SIG-M5 treated with dmso at 0.1 percent for 504 hours (cell line): ENCODE measurements at regions not wholly inside any gene's neighbourhood (a gene's known extent, or its start where the extent isn't known, plus 50 kb on each side); places are given as distances from the start of the nearest gene placed in this dataset.

ENCODE experiments used
- DNase-seq: peaks from one replicate; lab custom pipeline; 2025; ENCODE audit not compliant: unreplicated experiment; lab: John Stamatoyannopoulos, UW

DNA sequence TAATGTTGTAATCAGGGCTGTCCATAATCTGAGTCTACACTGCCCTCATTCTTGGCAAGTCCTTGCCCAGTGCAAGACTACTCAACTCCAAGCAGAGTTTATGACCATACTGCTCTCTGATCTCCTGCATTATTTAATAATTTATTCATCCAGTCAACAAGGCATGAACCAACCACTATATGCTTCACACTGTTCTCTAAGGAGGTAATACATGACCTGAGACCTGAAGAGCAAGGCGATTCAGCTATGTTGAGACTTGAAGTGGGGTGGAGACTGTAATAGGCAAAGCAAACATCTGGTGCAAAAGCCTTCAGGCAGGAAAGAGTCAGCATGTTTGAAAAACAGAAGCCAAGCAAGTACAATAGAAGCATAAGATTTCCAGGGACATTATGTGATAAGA lies 1362.8 kb downstream of the ROBO2 start:
- no peak for DNase-seq

DNA sequence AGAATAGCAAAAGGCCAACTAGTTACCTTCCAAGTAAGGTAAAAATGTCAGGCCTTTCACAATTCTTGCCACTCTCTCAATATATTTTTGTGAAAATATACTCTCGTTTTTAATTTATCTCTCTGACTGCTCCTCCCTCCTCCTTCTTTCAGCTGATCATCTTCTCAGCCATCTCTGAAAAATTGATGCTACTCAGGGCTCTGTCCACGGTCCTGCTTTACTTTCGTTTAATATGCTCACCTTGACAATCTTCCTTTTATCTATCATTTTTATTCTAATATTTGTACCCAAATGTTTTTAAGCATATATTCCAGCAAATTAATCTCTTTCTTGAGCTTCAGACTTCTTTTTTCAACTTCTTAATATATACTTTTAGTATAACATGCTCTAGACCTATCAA lies 1362.1 kb downstream of the ROBO1 start:
- DNase-seq = no peak

DNA sequence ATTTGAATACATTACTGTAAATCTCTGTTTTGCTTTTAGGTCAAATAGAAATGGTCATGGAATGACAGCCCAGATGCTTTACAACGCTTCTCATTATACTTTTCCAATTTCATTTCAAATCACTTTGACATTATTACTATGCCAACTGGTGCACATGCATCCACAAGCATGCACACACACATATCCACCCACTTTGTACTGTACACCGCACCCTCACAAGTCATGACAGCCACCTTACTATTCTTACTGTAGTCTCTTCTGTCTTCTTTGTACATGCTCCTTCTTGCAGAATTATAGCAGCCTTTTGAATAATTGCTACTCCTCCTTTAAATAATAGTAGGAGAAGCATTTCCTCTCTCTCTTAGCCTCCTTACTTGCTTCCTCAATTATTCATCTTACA lies 1361.4 kb downstream of the ROBO1 start:
- no peak for DNase-seq

DNA sequence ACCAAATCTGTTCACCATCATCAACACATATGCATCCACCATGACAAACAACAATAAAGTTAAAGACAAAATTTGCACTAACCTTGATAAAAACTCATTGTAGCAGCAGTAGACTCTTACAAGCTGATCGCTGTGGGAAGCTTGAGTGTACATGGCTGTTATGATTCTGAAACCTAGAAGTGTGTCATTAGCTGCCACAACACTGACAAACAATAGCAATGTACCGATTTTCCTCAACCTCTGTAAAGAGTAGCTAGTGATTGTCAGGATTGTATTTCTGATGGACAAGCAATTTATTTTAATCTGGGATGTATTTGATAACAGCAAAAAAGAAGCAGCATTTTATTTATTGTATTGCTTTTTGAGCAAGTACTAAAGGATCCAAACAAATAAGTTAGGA lies 1357.7 kb downstream of the ROBO1 start:
- no peak for DNase-seq

- DNase-seq = no peak
Observed at GRCh38 chr3:78414261-78414660, 1353.5 kb downstream of the ROBO1 start.

GRCh38 chr3:78420611-78421010 lies 1347.2 kb downstream of the ROBO1 start:
- no peak for DNase-seq

DNA sequence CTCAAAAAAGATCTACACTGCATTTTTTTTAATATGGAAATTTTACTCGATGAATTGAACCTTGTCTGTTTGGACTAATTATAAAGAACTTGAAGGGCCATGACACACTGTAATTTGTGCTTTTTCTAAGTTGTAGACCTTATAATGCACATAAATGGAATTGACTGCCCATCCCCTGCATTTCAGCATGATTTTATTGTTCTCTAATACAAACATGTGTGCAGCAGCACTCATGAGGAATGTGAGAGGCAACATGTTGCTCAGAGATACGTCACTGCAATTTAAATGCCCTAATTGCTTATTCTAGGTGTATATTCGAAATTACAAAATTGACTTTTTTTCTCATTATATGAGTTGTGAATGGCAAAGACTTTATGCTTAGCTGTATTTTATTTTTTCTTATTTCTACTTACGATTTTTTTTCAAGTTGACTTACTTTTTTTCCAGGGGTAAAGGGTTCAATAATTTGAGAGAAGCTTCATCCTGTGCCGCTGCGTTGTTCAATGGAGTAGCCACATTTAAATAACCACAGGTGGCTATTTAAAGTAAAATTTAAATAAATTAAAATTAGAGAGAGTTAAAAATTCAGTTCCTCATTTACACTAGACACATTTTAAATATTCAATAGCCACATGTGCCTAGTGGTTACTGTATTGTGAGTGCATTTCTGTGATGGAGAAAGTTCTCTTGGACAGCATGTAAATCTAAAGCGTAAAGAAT lies 1346.4 kb downstream of the ROBO1 start:
- DNase-seq = no peak

GRCh38 chr3:78424656-78425055 lies 1343.1 kb downstream of the ROBO1 start:
- no peak for DNase-seq

DNA sequence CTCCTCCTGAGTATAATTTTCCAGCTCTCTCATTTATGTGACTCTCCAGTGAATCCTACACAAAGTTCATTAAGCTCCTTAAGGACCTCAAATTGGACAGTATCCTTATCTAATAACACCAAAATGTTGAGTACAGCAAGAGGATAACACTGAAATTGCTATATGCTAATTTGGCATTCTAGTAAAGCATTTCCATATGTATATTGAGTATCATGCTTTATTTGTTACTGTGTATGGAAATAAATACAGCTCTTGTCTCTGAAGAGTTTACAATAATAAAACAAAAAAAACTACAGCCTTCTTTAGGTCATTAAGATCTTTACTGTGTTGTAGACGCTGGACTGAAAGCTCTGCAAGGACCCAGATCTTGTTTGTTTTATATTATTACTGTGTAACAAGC lies 1341.3 kb downstream of the ROBO1 start:
- no peak for DNase-seq

- no peak for DNase-seq
Observed at GRCh38 chr3:78427303-78427702, 1340.5 kb downstream of the ROBO1 start.

DNA sequence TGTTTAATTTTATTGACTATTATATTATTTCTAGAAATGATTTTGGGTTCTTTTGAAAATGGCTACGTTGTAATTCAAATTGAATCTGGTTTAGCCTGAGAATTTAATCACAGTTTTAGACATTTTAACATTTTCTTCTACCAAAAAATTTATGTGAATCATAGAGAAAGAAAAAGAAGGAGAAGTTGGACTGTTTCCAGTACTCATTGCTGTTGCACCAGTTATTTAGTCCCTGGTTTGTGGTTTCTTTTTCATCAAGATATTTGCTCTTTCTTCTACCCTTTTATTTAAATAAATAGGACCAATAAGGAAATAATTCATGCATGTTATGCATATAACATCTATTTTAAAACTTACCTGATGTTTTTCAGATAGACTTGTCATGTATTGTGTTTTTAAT lies 1337.1 kb downstream of the ROBO1 start:
- no peak for DNase-seq

DNA sequence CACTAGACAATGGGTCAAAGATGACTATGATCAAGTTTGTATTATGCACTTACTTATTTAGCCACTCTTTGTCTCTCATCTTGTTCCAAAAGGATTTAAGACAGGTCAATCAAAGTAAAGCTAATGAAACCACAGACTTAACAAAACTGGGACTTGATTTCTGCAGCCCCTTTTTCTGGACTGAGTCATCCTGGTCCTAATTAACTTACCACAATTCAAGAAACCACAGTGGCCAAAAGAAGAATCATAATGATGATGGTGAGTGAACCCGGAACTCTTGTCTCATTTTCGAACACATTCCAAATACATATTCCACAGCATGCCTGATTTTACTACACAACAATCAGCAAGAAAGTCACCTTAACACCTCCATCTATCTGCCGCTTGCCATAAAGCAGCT lies 1333.0 kb downstream of the ROBO1 start:
- no peak for DNase-seq

DNA sequence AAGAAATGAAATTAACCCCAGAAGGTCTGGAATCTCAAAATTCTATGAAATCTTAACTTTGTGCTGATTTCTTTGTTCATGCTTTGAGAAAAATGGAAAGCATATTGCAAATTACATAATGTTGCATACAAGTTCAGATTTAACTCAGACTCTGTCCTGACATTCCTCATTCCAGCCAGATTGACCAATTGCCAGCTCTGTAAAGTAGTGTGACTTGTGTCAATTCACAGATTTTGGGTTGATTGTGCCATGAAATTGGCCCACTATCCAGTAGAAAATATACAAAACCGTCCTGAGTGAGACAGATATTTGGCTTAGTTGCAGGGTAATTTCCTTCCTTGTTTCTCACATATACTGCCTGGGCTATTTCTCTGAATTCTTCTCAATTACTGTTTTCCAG lies 1312.6 kb downstream of the ROBO1 start:
- DNase-seq = no peak

DNA sequence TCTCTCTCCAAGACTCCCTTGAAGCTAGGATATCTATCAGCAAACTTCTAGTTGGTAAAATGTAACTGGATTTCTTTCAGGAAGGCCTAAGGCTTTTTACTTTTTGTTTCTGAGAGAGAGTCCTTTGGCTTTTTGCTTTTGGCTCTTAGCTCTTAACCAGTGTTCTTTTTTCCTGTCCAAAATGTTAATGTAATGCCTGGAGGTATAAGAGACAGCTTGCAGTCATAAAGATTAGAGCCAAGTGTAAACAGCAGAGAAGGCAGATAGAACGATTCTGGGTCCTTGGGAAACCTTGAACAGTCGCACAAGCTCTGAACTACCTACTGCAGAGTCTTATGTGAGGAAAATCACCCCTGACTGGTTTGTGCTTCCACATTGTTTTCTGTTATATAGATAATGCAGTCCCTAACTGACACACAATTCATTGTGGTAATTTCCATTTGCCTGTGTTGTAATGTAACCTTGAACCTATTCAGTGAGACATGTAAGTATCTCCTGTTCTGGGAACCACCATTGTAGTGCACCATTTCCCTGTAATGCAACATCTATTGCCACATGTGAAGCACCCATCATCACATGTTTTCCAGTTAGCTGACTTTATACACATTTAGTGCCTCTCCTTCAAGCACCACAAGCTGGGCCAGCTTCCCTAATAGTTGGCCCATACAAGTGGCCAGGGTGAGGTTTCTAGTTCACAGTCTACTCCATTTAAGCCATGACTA lies 1311.9 kb downstream of the ROBO1 start:
- DNase-seq = no peak

- DNase-seq = no peak
Observed at GRCh38 chr3:78459796-78460195, 1308.0 kb downstream of the ROBO1 start.

GRCh38 chr3:78462021-78462420 lies 1305.8 kb downstream of the ROBO1 start:
- DNase-seq = no peak

- no peak for DNase-seq
Observed at GRCh38 chr3:78476076-78476475, 1291.7 kb downstream of the ROBO1 start.

GRCh38 chr3:78481050-78481449 lies 1286.7 kb downstream of the ROBO1 start:
- DNase-seq = no peak

DNA sequence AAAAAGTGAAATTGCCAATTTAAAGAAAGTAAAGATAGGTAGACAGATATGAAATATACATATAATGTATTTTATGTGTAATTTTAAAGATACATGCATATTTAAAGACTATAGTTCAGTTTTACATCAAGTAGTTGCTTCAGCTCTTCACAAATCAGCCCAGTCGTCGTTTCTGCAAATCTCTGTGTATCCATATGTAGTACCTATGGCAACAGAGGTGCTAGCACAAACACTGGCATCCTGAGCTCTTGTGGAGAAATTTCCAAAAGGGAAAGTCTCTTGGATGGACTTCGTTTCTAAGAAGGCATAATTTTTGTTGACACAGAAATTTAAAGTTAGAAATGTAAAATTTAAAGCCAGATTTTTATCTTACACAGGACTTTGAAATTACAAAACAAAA lies 1284.7 kb downstream of the ROBO1 start:
- DNase-seq = no peak

DNA sequence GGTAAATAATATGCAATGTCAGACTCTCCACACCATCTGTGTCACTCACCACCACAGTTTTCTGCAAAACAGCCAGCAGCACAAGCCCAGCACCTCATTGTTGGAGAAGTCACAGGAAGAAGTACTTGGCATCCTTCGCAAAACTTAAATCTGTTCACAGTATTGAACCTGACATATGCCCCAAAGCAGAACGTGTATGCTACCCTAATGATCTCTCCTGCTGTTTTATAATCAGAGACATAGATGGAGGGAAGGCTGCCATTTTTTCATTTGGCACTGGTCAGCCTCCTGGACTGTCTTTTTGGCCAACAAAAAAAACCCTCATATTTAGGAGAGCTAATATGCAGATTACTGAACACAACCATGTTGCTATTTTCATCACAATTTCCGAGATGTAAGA lies 1272.9 kb downstream of the ROBO1 start:
- DNase-seq = no peak

DNA sequence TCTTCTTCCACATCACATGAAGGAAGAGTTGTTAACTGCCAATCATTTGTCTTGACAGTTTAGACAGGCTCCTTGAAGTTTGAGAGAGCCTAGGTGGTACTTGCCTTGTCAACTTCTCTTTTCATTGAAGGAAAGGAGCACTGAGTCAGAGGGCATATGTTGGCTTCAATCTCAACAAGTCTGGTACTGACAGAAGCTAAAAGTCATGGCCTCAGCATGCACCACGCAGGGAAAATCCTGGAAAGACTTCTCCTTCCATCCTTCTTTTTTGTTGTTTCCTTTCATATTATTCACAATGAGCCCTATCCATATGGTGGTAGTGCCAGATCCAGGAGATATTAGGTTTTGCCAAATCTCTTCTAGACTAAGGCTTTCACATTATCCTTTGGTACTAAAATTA lies 1272.5 kb downstream of the ROBO1 start:
- no peak for DNase-seq

- DNase-seq = no peak
Observed at GRCh38 chr3:78496501-78496900, 1271.3 kb downstream of the ROBO1 start.

DNA sequence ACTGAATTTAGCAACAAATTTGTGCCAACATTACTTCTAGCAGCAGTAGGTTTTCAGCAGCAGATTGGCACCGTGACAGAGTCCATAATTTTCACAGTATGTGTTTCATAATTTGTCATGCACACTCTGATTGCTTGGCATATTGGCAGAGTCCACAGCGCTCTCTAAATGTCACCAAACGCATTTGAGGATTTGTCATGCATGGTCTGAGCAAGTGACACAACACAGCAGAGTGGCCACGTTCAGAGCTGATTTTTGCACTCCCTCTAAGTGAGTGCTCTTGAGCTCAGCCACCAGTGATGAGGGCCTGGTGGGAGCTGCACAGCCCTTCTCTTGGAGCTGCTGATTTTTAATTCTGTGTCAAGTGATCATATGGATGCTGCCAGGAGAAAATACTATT lies 1270.8 kb downstream of the ROBO1 start:
- no peak for DNase-seq
